IPS DF 6.9 (cell line): ENCODE measurements at regions not wholly inside any gene's neighbourhood (a gene's known extent, or its start where the extent isn't known, plus 50 kb on each side); places are given as distances from the start of the nearest gene placed in this dataset.

ENCODE experiments used
- DNase-seq: peaks from one replicate; pipeline ENCODE4 v3.0.0-alpha.2; 2013; ENCODE audit warnings: low read depth, low spot score
- H3K27ac ChIP-seq: one replicate; pipeline ENCODE4 v1.5.1; 2013; ENCODE audit warnings: low read length, control low read depth
- H3K27me3 ChIP-seq: 2 replicates; pipeline ENCODE4 v1.6.1; 2013; ENCODE audit warnings: mild to moderate bottlenecking, low read length; ENCODE audit not compliant: control insufficient read depth, insufficient read depth
- H3K36me3 ChIP-seq: 2 replicates; pipeline ENCODE4 v1.6.1; 2013; ENCODE audit warnings: low read length; ENCODE audit not compliant: control insufficient read depth, insufficient read depth
- H3K4me1 ChIP-seq: 2 replicates; pipeline ENCODE4 v1.6.1; 2013; ENCODE audit warnings: low read length; ENCODE audit not compliant: control insufficient read depth, insufficient read depth
- H3K4me3 ChIP-seq: 2 replicates; pipeline ENCODE4 v1.5.1; 2013; ENCODE audit warnings: mild to moderate bottlenecking, low read length
- H3K9me3 ChIP-seq: 2 replicates; pipeline ENCODE4 v1.6.1; 2013; ENCODE audit warnings: low read length, inconsistent platforms; ENCODE audit not compliant: control insufficient read depth, insufficient read depth
- WGBS: extraction: QIAGEN DNeasy Blood & Tissue Kit; methylation state at CpG from one replicate; pipeline ENCODE4 v1.1.7; 2013; ENCODE audit warnings: mixed read lengths, missing lambda C conversion rate; ENCODE audit not compliant: insufficient read length, insufficient coverage; 5-methylcytosine and 5-hydroxymethylcytosine counted together

GRCh38 chrX:15952212-15952611 is 97.6 kb upstream of the AP1S2 start:
- peaks cover 1% of the 10 kb centered on the region; the same call in 1 of the 2 replicates for H3K4me1 ChIP-seq
- no peak overlapping the region for H3K4me3 ChIP-seq
- no peaks in the 10 kb centered on the region for H3K27me3 ChIP-seq
- WGBS = no CpG with 5 or more reads among the region's 2 CpGs
- no peaks in the 10 kb centered on the region for H3K9me3 ChIP-seq
- no peaks in the 10 kb centered on the region for H3K36me3 ChIP-seq
- DNase-seq = no peak
- no peak overlapping the region for H3K27ac ChIP-seq

DNA sequence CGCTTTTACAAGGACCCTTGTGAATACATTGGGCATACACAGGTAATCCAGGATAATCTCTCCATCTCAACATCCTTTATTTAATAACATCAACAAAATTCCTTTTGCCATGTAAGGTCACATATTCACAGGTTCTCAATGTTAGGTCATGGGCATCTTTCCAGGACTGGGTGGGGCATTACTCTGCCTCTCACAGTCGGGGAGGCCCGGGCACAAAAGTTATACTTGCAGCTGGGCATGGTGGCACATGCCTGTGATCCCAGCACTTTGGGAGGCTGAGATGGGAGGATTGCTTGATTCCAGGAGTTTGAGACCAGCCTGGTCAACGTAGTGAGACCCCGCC is 93.7 kb upstream of the AP1S2 start:
- Histone ChIP-seq H3K27me3 (no peaks in the 10 kb centered on the region), H3K4me3 (no peak overlapping the region), H3K4me1 (peaks cover 2% of the 10 kb centered on the region; the same call in 1 of the 2 replicates), H3K9me3 (no peaks in the 10 kb centered on the region), H3K36me3 (no peaks in the 10 kb centered on the region), H3K27ac (no peak overlapping the region)
- no CpG with 5 or more reads among the region's 5 CpGs for WGBS
- no peak for DNase-seq

DNA sequence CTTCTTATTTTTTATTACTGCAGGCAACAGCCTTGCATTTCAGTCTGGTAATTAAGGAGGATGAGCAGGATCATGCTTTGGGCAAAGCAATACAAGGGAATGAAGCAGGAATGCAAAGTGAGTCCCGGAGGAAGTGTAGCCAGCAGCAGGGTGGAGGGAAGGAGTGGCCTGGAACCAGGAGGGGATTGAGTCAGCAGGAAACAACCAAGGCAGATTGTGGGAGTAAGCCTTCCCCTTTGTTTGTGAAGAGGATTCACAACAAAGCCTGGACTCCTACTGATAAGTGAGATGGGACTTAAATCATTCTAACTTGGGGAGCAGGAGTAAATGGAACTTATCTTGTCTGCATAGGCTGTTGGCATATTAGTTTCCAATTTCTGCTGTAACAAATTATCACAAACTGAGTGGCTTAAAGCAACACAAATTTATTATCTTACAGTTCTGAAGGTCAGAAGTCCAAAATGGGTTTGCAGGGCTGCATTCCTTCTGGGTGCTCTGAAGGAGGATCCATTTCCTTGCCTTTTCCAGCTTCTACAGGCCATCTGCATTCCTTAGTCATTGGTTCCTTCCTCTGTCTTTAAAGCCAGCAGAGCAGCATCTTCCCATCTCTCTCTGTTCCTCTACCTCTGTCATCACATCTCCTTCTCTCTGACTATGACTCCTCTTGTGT is 93.2 kb upstream of the AP1S2 start:
- no CpG with 5 or more reads among the region's 1 CpG for WGBS
- Histone ChIP-seq H3K27me3 (no peaks in the 10 kb centered on the region), H3K27ac (no peak overlapping the region), H3K4me1 (peaks cover 2% of the 10 kb centered on the region; the same call in 1 of the 2 replicates), H3K9me3 (no peaks in the 10 kb centered on the region), H3K4me3 (no peak overlapping the region), H3K36me3 (no peaks in the 10 kb centered on the region)
- DNase-seq = peak; percentile 29

DNA sequence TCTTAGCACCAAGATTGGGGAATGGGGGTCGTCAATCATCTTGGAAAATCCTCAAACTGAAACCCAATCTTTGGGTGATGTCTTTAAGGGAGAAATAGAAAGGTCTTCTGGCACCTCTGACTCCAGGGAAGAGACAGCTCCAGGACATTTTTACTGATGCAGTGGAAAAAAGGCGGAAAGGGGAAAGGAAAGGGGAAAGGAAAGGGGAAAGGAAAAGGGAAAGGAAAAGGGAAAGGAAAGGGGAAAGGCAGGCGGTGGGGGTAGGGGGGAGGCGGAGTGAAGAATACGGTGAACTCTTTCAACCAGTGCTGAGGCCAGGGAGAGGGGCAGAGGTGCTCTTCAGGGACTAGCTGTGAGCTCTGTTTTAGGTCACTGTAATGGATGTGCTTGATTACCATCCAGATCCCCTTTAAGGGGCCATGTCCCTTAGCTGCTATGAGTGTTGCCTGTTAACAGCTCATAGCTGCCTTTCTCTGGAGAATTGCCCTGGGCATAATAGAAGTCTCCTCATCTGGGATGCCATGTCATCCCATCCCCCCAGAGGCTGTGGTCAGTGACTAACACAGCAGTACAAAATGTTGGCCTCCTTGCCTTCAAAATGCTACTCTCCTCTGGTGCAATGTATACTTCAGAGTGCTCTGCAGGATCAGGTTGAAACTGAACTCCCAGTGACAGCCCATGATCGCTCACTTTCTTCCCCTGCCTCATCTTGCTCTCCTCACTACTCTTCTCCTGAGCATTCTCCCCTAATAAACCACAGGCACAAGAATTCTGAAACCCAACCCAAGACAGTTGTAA is 92.4 kb upstream of the AP1S2 start:
- Histone ChIP-seq H3K4me3 (no peak overlapping the region), H3K36me3 (no peaks in the 10 kb centered on the region), H3K4me1 (peaks cover 2% of the 10 kb centered on the region; the same call in 1 of the 2 replicates), H3K9me3 (no peaks in the 10 kb centered on the region), H3K27me3 (no peaks in the 10 kb centered on the region), H3K27ac (no peak overlapping the region)
- no CpG with 5 or more reads among the region's 6 CpGs for WGBS
- DNase-seq = no peak

DNA sequence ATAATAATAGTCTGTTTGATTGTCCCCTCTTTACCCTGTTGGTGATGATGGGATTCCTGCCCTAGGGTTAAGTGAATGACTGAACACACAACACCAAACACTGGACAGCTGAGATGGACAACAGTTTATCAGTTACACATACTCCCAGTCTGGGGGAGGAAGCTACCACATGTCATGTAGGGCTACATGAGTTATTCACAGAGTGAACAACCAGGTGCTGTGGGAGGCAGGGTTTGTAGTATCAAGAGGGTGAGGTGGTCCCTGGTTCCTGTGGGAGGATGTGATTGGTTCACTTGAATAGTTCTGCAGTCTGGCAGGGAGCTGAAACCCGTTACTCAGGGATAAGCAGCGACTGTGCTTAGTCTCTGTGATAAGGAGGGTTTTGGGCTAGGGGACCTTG is 88.8 kb upstream of the AP1S2 start:
- Histone ChIP-seq H3K36me3 (no peaks in the 10 kb centered on the region), H3K27ac (no peak overlapping the region), H3K27me3 (no peaks in the 10 kb centered on the region), H3K9me3 (no peaks in the 10 kb centered on the region), H3K4me3 (no peak overlapping the region), H3K4me1 (peaks cover 2% of the 10 kb centered on the region; the same call in 1 of the 2 replicates)
- no CpG with 5 or more reads among the region's 2 CpGs for WGBS
- no peak for DNase-seq

- WGBS = no CpG with 5 or more reads among the region's 2 CpGs
- H3K4me1 ChIP-seq = peaks cover 2% of the 10 kb centered on the region; the same call in 1 of the 2 replicates
- no peak overlapping the region for H3K4me3 ChIP-seq
- H3K27ac ChIP-seq = no peak overlapping the region
- no peaks in the 10 kb centered on the region for H3K36me3 ChIP-seq
- no peak for DNase-seq
- H3K27me3 ChIP-seq = no peaks in the 10 kb centered on the region
- H3K9me3 ChIP-seq = no peaks in the 10 kb centered on the region
Measured at GRCh38 chrX:15942307-15942706, 87.7 kb upstream of the AP1S2 start.

DNA sequence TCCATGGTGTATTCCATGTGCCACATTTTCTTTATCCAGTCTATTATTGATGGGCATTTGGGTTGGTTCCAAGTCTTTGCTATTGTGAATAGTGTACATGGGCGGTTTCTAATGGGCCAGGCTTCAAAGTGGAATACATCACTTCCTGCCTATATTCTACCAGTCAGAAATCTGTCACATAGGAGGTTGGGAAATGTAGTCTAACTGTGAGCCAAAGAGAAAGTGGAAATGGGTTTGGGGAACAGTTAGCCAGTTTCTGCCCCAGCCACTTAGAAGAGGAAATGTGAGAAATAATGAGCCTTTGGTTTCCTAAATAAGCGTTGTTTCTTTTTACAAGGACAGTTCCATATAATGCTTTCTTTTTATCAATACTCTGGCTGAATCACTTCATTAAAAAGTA is 85.1 kb upstream of the AP1S2 start:
- Histone ChIP-seq H3K4me3 (no peak overlapping the region), H3K9me3 (no peaks in the 10 kb centered on the region), H3K27ac (no peak overlapping the region), H3K4me1 (no peaks in the 10 kb centered on the region), H3K36me3 (no peaks in the 10 kb centered on the region), H3K27me3 (no peaks in the 10 kb centered on the region)
- no CpG with 5 or more reads among the region's 2 CpGs for WGBS
- DNase-seq = no peak

DNA sequence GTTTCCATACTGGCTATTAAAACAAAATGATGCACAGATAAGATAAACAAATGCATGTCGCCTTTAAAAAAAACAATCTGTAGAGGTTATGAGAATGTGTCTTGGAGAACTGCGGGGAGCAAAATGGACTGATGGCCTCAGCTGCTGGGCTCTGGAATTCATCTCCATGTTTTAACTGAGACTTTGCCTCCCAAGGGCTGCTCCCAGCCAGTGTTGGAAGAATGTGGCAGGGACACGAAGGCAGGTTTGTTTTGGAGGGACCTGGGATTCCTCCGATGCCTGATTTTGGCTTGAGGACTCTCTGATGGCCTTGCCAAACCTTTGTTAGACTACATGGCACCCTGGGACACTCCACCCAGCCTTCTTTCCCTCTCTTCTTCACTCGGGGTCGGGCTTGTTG is 83.5 kb upstream of the AP1S2 start:
- no peak for DNase-seq
- H3K4me1 ChIP-seq = no peaks in the 10 kb centered on the region
- H3K27ac ChIP-seq = no peak overlapping the region
- H3K9me3 ChIP-seq = no peaks in the 10 kb centered on the region
- H3K36me3 ChIP-seq = no peaks in the 10 kb centered on the region
- no CpG with 5 or more reads among the region's 6 CpGs for WGBS
- no peaks in the 10 kb centered on the region for H3K27me3 ChIP-seq
- no peak overlapping the region for H3K4me3 ChIP-seq

DNA sequence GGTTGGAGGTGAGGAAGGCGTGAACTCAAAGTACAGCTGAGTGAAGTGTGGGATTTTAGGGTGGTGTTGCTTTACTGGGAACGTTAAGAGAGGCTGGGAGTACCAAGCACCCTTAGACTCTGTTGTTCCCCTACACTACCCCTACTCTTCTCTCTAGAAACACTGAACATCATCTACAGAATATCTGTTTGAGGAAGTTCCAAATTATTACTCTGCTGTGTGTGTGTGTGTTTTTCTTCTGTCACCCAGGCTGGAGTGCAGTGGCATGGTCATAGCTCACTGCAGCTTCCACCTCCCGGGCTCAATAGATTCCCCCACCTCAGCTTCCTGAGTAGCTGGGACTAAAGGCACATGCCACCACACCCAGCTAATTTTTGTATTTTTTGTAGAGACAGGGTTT is 76.7 kb upstream of the AP1S2 start:
- H3K36me3 ChIP-seq = no peaks in the 10 kb centered on the region
- no CpG with 5 or more reads among the region's 3 CpGs for WGBS
- H3K9me3 ChIP-seq = no peaks in the 10 kb centered on the region
- no peak for DNase-seq
- H3K4me1 ChIP-seq = no peaks in the 10 kb centered on the region
- no peak overlapping the region for H3K4me3 ChIP-seq
- H3K27ac ChIP-seq = no peak overlapping the region
- H3K27me3 ChIP-seq = no peaks in the 10 kb centered on the region

DNA sequence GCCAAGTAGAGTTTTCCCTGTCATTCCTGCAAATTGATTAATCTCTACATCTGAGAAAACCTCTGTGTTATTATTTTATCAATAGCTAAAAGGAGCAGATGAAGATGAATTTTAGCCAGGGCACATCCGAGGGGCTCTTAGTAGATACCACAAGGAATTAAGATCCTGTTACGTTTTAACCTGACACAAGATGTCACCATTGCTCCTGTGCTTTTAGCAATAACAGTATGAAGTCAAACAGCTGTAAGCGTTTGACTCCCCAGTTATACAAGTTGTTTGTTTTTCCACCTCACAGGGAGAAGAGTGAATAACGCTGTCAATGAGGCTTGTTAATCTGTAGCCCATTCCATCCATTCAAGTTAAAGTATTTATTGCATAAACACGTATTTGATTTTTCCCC is 76.0 kb upstream of the AP1S2 start:
- WGBS = no CpG with 5 or more reads among the region's 5 CpGs
- Histone ChIP-seq H3K4me1 (no peaks in the 10 kb centered on the region), H3K4me3 (no peak overlapping the region), H3K27ac (no peak overlapping the region), H3K9me3 (no peaks in the 10 kb centered on the region), H3K36me3 (no peaks in the 10 kb centered on the region), H3K27me3 (no peaks in the 10 kb centered on the region)
- DNase-seq = no peak

GRCh38 chrX:15929194-15929593 is 74.6 kb upstream of the AP1S2 start:
- DNase-seq = no peak
- no peaks in the 10 kb centered on the region for H3K36me3 ChIP-seq
- H3K4me3 ChIP-seq = no peak overlapping the region
- WGBS = no CpG with 5 or more reads among the region's 2 CpGs
- H3K9me3 ChIP-seq = no peaks in the 10 kb centered on the region
- no peaks in the 10 kb centered on the region for H3K27me3 ChIP-seq
- H3K27ac ChIP-seq = no peak overlapping the region
- no peaks in the 10 kb centered on the region for H3K4me1 ChIP-seq
